NCI-H1930 (cell line): ENCODE measurements at regions not wholly inside any gene's neighbourhood (a gene's known extent, or its start where the extent isn't known, plus 50 kb on each side); places are given as distances from the start of the nearest gene placed in this dataset.
"Not testable (repeated sequence)": the region's sequence is repeated elsewhere in the genome, so short reads cannot be mapped to it uniquely, and the experiment has no call there.

Source experiments
- DNase-seq, 2 experiments: peaks; one replicate each; lab custom pipeline; 2025; lab: John Stamatoyannopoulos, UW

DNA sequence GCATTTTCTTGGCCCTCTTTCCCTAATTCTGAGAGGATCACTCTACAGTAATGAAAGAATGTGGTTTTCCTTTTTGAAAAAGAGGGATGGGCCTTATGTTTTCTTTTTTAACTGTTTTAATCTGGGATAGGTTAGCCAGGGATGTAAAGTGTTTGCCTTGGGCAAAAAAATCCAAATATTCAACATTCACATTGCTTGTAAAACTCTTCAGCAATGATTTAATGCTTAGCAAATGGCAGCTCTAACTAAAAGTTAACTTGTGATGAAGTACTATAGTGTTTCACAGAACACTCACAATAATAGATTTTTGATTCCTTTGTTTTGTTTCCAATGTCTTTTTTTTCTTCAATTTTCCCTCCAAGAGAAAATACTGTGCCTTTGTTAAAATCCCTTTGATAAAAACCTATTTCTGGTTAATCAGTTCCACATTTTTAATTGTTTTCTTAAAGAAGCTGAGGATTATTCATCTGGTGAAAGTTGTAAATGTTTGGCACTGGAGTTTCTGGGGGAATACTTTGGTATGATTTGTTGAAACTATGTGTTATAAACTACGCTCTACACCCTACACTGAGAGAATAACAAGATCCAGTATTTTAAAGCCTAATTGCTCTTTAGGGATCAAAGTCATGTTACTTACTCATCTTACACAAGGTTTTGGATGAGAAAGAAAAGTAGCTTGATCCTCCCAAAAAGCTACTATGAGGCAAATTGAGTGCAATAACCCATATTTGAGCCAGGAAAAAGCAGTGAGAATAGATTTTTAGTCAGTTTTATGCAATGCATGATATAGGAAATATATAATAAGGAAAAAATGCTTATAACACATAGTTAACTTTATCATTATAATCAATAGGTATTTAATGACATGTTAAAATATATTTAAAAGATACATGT is 335.8 kb downstream of the EPHA7 start:
- DNase-seq, result no peak

DNA sequence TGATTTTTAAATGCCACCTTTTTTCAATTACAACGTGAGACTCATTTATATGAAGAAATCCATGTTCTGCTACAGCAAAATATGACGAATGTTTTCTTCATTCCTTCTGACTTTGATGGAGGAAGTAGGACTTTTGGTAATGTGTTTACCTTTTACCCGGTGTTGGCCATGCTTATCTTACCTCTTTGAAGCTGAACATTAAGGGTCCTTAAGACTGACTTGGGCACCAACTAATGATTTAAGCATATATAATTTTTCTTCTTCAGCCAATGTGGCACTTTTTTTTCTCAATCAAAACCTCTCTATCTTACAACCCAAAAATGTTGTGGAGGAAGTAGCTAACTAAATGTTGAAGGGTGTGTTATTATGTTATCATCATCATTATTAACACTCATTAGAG is 337.5 kb downstream of the EPHA7 start:
- DNase-seq, result no peak

GRCh38 chr6:93079061-93079460 is 340.3 kb downstream of the EPHA7 start:
- no peak for DNase-seq

- DNase-seq, result no peak
These were observed 345.5 kb downstream of the EPHA7 start for GRCh38 chr6:93073811-93074210.

DNA sequence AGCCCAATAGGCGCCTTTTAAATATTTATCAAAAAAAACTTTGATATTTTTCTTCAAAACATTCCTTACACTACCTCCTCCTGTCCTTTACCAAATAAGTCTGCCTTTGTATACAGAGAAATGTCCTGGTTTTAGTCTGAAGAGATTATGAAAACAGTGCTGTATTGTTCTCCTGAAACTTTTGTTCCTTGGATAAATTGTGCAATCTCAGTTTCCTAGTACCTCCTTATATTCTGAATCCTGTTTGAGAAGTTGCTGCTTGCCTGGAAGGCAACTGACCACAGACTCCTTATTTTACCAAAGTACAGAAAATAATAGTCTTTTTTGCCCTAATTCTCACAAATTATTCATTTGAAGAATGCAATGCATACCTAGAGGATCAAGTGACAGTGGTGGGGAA is 349.5 kb downstream of the EPHA7 start:
- no peak for DNase-seq

GRCh38 chr6:93059911-93060310 is 359.4 kb downstream of the EPHA7 start:
- no peak for DNase-seq

- DNase-seq, result no peak
These were observed 361.8 kb downstream of the EPHA7 start for GRCh38 chr6:93057584-93057983.

GRCh38 chr6:93048381-93048780 is 371.0 kb downstream of the EPHA7 start:
- no peak for DNase-seq

GRCh38 chr6:93047033-93047432 is 372.3 kb downstream of the EPHA7 start:
- DNase-seq, result no peak

DNA sequence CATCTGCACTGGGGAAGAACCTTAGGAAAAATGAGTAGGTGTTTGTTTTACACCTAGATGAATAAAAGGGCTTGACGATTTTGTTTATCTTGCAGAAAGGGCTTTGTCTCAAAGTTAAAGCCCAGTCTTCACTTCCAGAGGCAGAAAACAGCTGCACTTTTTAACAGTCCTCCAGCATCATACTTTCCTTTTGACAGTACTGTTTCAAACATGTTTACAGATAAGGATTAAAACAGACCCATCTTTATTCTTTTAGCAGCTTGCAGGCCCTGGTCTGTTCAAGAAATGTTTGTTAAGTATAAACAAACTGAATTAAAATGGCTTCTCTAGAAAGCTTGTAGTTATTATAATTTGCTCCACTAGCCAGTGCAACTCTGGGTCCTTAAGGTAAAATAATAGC is 374.2 kb downstream of the EPHA7 start:
- DNase-seq, result no peak

- DNase-seq, result no peak
These were observed 379.0 kb downstream of the EPHA7 start for GRCh38 chr6:93040375-93040774.

DNA sequence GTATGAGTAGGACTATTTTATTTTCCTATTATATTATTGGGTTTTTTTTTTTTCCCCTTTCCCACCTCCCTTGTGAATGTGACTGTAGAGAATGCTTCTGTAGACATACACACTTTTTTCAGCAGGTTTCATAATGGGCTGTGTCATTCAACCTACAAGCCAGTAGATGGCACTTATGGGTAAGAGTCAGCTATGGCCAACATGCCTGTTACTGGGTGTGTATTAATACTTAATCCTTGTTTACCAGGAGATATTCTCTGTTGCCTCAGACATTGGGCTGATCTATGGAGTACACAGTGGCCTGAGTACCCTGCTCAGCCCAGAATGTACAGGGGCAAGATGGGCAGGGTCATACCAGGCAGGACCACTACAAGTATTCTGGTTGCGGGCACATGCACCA is 382.5 kb downstream of the EPHA7 start:
- DNase-seq, result no peak

- no peak for DNase-seq
These were observed 383.6 kb downstream of the EPHA7 start for GRCh38 chr6:93035756-93036155.

GRCh38 chr6:93021235-93021915 is 398.0 kb downstream of the EPHA7 start:
- DNase-seq, result no peak

- DNase-seq, result no peak
These were observed 401.7 kb downstream of the EPHA7 start for GRCh38 chr6:93017626-93018025.

- DNase-seq, result no peak
These were observed 402.1 kb downstream of the EPHA7 start for GRCh38 chr6:93017213-93017612.

- no peak for DNase-seq
These were observed 406.3 kb downstream of the EPHA7 start for GRCh38 chr6:93013054-93013453.

GRCh38 chr6:93008375-93008774 is 411.0 kb downstream of the EPHA7 start:
- no peak for DNase-seq

GRCh38 chr6:92989656-92990055 is 429.7 kb downstream of the EPHA7 start:
- no peak for DNase-seq

DNA sequence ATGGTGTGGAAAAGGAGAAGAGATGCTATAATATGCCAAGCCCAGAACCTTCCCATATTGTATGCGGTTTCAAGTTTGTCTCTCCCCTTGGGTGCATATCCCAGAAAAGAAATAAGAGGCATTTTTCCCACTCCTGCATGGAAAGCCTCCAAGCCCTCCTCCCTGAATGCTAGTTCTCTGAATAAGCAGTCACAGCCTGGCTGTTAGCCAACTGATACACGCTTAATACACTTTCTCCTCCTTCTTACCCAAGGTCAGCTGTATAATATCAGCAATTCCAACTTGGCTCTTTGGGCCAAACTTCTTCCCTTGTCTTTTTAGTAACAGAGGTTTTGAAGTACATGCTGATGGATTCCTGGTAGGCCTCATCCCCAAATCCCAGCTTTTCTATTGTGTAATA is 440.1 kb downstream of the EPHA7 start:
- no peak for DNase-seq

DNA sequence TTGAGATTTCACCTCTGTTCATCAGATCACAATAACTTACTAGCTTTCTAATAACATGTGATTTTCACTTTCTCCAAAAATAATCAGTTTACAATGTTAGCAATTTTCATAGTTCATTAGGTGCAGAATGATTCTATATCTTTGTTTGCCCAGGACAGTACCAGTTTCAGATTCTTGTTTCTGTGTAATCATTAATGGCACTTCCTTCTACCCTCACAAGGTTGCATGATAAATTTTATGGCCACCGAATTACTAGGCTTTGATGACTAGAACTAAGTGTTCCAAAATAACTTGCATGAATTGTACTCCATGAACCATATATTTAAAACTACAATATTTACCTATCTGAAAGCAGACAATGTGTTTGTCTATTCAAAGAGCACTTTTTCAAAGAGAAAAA is 442.3 kb downstream of the EPHA7 start:
- no peak for DNase-seq

DNA sequence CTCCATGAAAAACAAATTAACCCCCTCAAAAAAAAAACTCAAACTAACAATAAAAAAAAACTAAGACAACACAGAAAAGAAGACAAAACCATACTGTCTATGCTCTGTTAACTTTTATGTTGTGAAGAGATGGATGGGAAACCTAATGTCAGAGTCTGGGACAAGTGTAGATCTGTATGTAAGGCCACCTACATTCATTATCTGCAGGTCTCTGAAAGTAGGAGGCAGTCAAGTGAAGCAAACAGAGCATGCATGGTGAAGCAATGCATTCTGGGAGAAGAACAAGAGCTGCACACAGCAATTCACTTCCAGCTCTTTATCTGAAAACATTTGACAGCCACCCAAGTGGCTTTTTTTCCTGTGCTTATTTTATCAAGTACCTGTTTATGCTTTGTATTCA is 452.0 kb downstream of the EPHA7 start:
- DNase-seq, result no peak

GRCh38 chr6:92962846-92963245 is 456.5 kb downstream of the EPHA7 start:
- no peak for DNase-seq

- DNase-seq, result not testable (repeated sequence)
These were observed 467.2 kb downstream of the EPHA7 start for GRCh38 chr6:92952111-92952510.
